DND-41 (cell line): ENCODE measurements at regions not wholly inside any gene's neighbourhood (a gene's known extent, or its start where the extent isn't known, plus 50 kb on each side); places are given as distances from the start of the nearest gene placed in this dataset.

Source experiments
- ATAC-seq: fragments of 200-7000 bp; cut with Tn5 transposase; 3 replicates; pipeline ENCODE4 v1.9.1; 2021; ENCODE audit warnings: low read depth; ENCODE audit not compliant: insufficient read depth
- DNase-seq: peaks from one replicate; pipeline ENCODE4 v3.0.0-alpha.2; 2020
- H2AFZ ChIP-seq: 2 replicates; pipeline ENCODE4 v1.6.0; 2012; ENCODE audit warnings: low read depth, low read length
- H3K27ac ChIP-seq: 2 replicates; pipeline ENCODE4 v1.5.1; 2012; ENCODE audit warnings: low read length, inconsistent platforms
- H3K27me3 ChIP-seq: fragments of 200-600 bp; sonication (generic); 2 replicates; pipeline ENCODE4 v1.6.0; 2012; ENCODE audit warnings: low read length, mild to moderate bottlenecking, inconsistent platforms; ENCODE audit not compliant: insufficient read depth, poor library complexity
- H3K36me3 ChIP-seq: 2 replicates; pipeline ENCODE4 v1.5.1; 2012; ENCODE audit warnings: low read length, inconsistent platforms; ENCODE audit not compliant: insufficient read depth
- H3K4me1 ChIP-seq: 2 replicates; pipeline ENCODE4 v1.5.1; 2012; ENCODE audit warnings: mild to moderate bottlenecking, low read length; ENCODE audit not compliant: insufficient read depth
- H3K4me2 ChIP-seq: 2 replicates; pipeline ENCODE4 v1.6.0; 2012; ENCODE audit warnings: mild to moderate bottlenecking, moderate library complexity, low read length, inconsistent platforms; ENCODE audit not compliant: insufficient read depth
- H3K4me3 ChIP-seq, 2 experiments: fragments of 200-600 bp in 1 of 2; shearing (Covaris generic) in 1 of 2; 2 replicates each; pipeline ENCODE4 v1.5.1; 2012 to 2016; ENCODE audit warnings: inconsistent platforms in 2 of 2, low read length in 2 of 2, mild to moderate bottlenecking in 2 of 2, low read depth in 1 of 2, moderate library complexity in 1 of 2
- H3K79me2 ChIP-seq: 2 replicates; pipeline ENCODE4 v1.6.0; 2012; ENCODE audit warnings: low read length, inconsistent platforms; ENCODE audit not compliant: insufficient read depth
- H3K9ac ChIP-seq: 2 replicates; pipeline ENCODE4 v1.6.0; 2012; ENCODE audit warnings: low read depth, mild to moderate bottlenecking, inconsistent platforms, low read length, moderate library complexity
- H3K9me3 ChIP-seq: 2 replicates; pipeline ENCODE4 v1.5.1; 2012; ENCODE audit warnings: low read length, moderate library complexity, mild to moderate bottlenecking, inconsistent platforms; ENCODE audit not compliant: insufficient read depth, severe bottlenecking
- H4K20me1 ChIP-seq: 2 replicates; pipeline ENCODE4 v1.6.0; 2012; ENCODE audit warnings: low read length; ENCODE audit not compliant: insufficient read depth
- EZH2 ChIP-seq: IDR thresholded peaks from 3 replicates; pipeline ENCODE4 v1.6.1; 2012; ENCODE audit warnings: borderline replicate concordance, low read depth, mild to moderate bottlenecking, moderate library complexity, low read length, inconsistent platforms; ENCODE audit not compliant: severe bottlenecking
- TF ChIP-seq, protein P1 (sequence below): IDR thresholded peaks from 2 replicates; pipeline ENCODE4 v1.5.1; 2012; ENCODE audit warnings: borderline replicate concordance, low read length, moderate library complexity, mild to moderate bottlenecking; ENCODE audit not compliant: poor library complexity, severe bottlenecking; ENCODE audit errors: extremely low read depth

DNA sequence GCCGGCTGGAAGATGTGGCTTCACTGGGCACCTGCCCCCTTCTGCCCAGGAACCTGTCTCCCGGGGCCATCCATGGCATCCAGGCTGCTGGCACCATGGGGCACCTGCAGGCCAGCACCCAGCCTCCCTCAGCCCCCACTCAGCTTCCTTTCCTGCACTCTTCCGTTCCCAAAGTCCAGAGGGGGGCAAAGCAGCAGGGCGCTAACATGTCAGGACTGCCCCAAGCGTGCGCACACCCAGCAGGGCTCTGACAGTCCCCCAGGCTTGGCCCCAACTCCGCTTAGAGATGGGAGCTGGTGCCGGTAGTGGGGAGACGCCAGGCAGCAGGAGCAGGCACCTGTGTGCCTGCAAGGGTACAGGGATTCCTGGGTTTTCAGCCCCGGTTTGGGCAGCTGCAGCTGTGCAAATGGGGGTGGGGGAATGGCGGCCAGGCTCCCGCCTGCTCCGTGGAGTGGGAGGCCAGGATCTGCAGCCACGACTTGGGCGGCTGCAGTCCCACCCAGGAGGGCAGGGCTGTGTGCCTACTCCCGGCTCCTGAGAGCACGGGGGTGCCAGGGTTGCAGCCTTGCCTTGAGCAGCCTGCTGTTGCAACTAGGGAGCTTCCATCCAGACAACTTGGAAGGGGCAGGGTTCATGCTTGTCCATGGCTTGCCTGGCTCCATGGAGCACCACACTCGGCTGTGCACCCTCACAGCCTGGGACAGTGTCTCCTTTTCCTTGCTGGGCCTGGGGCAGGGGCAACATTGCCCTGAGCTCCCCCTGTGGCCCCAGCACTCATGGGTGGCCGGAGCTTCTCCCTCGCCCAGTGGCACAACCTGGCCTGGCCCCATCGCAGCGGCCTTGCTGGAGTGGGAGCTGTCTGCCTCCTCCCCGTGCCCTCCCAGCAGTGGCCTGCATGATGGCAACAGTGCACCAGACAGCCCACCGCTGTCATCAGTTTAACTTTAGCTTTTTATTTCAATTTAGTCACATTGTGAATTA is 561.1 kb downstream of the MTRR start:
- ATAC-seq (no peak), DNase-seq (no peak)
- Histone ChIP-seq H3K36me3 (no peaks in the 10 kb centered on the region), H4K20me1 (no peaks in the 10 kb centered on the region), H3K9me3 (no peaks in the 10 kb centered on the region), H2AFZ (no peak overlapping the region), H3K4me1 (no peaks in the 10 kb centered on the region), H3K27me3 (no peaks in the 10 kb centered on the region), H3K4me2 (no peak overlapping the region), H3K27ac (no peak overlapping the region), H3K9ac (no peak overlapping the region), H3K79me2 (no peaks in the 10 kb centered on the region), H3K4me3 (no peak overlapping the region)
- TF ChIP-seq, protein P1, sequence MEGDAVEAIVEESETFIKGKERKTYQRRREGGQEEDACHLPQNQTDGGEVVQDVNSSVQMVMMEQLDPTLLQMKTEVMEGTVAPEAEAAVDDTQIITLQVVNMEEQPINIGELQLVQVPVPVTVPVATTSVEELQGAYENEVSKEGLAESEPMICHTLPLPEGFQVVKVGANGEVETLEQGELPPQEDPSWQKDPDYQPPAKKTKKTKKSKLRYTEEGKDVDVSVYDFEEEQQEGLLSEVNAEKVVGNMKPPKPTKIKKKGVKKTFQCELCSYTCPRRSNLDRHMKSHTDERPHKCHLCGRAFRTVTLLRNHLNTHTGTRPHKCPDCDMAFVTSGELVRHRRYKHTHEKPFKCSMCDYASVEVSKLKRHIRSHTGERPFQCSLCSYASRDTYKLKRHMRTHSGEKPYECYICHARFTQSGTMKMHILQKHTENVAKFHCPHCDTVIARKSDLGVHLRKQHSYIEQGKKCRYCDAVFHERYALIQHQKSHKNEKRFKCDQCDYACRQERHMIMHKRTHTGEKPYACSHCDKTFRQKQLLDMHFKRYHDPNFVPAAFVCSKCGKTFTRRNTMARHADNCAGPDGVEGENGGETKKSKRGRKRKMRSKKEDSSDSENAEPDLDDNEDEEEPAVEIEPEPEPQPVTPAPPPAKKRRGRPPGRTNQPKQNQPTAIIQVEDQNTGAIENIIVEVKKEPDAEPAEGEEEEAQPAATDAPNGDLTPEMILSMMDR = no peak
- TF ChIP-seq EZH2 = no peak

DNA sequence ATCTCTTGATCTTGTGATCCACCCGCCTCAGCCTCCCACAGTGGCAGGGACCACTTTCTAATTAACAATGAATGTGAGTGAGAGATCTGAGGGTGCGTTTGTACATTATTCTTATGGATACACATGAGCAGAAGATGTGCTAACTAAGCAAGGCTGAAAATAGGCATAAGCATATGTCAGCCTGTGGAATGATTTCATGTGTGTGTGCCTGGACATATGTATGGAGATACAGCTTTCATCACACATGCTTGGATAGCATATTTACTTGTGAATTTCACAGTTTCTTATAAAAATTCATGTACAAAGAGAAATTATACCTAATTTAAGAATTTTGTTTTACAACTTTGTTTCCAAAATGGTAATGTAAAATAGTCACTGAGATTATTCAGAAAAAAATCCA is 565.6 kb downstream of the MTRR start:
- H3K27ac ChIP-seq = no peak overlapping the region
- H3K9ac ChIP-seq = no peak overlapping the region
- H3K36me3 ChIP-seq = no peaks in the 10 kb centered on the region
- TF ChIP-seq, protein P1 = no peak
- TF ChIP-seq EZH2 = no peak
- no peaks in the 10 kb centered on the region for H3K9me3 ChIP-seq
- DNase-seq (no peak), ATAC-seq (no peak)
- H3K4me1 ChIP-seq = no peaks in the 10 kb centered on the region
- no peaks in the 10 kb centered on the region for H3K27me3 ChIP-seq
- no peak overlapping the region for H3K4me3 ChIP-seq
- no peaks in the 10 kb centered on the region for H4K20me1 ChIP-seq
- no peak overlapping the region for H2AFZ ChIP-seq
- no peak overlapping the region for H3K4me2 ChIP-seq
- no peaks in the 10 kb centered on the region for H3K79me2 ChIP-seq

DNA sequence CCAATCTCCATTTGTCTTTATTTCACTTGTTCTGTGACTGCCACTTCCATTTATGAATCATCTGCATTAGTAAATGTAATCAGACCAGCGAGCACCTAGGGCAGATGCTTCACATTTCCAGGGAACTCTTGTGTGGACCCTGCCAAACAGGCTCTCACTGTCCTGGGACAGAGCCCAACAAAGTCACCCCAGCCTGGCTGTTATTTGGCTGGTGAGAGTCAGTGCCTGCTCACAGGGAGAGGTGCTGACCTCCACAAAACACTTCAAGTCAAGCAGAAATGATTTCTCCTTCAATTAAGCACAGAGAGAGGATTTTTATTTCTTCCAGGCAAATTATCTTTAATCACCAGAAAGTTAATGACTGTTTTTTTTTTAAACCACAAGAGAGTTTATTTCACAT is 568.0 kb downstream of the MTRR start:
- no peaks in the 10 kb centered on the region for H3K9me3 ChIP-seq
- no peaks in the 10 kb centered on the region for H3K27me3 ChIP-seq
- H3K9ac ChIP-seq = no peak overlapping the region
- no peak overlapping the region for H3K4me3 ChIP-seq
- ATAC-seq = no peak
- TF ChIP-seq, protein P1 = no peak
- TF ChIP-seq EZH2 = no peak
- no peaks in the 10 kb centered on the region for H3K4me1 ChIP-seq
- H3K27ac ChIP-seq = no peak overlapping the region
- H2AFZ ChIP-seq = no peak overlapping the region
- no peaks in the 10 kb centered on the region for H3K36me3 ChIP-seq
- no peaks in the 10 kb centered on the region for H3K79me2 ChIP-seq
- H4K20me1 ChIP-seq = no peaks in the 10 kb centered on the region
- no peak overlapping the region for H3K4me2 ChIP-seq
- DNase-seq = no peak
